ENCODE measurements at regions not wholly inside any gene's neighbourhood (a gene's known extent, or its start where the extent isn't known, plus 50 kb on each side); places are given as distances from the start of the nearest gene placed in this dataset.

DNA sequence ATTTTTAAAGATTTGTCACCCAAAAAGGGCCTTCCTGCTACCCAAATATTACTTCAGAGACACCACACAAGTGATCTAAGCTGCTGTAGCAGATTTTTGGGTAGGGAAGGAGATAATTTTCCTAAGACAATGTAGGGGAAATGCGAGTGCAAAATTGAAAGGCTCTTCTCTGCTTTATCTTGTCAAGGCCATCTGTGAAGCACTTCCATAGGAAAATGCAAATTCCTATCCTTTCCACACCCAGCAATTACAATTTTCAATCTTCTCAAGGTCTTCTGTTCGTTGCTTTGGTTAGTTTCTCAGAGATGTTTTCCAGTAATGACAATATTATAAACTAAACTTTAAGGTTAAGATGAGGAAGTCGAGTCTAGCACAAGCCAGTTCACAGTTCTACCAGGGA lies 53.4 kb downstream of the HDGFL1 start (continued):
- TF ChIP-seq, protein P1, sequence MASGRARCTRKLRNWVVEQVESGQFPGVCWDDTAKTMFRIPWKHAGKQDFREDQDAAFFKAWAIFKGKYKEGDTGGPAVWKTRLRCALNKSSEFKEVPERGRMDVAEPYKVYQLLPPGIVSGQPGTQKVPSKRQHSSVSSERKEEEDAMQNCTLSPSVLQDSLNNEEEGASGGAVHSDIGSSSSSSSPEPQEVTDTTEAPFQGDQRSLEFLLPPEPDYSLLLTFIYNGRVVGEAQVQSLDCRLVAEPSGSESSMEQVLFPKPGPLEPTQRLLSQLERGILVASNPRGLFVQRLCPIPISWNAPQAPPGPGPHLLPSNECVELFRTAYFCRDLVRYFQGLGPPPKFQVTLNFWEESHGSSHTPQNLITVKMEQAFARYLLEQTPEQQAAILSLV (CRISPR knock-in tag; IDR thresholded peaks at IDR 0.05; ENCODE audit: borderline replicate concordance) = no peak
- TF ChIP-seq, protein P2, sequence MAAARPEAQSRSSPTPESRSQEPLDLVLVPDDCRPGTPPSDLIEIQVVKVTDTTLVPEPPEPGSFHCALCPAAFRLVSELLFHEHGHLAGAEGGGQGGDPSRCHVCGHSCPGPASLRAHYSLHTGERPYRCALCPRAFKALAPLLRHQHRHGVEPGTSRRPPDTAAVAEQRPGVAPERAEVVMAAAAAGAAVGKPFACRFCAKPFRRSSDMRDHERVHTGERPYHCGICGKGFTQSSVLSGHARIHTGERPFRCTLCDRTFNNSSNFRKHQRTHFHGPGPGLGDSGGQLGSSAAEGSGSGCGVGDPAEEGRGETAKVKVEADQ (CRISPR knock-in tag; IDR thresholded peaks at IDR 0.05; ENCODE audit: borderline replicate concordance) = no peak
- TF ChIP-seq ZNF776 (CRISPR knock-in tag; IDR thresholded peaks at IDR 0.05) (no peak), GLI4 (CRISPR knock-in tag; IDR thresholded peaks at IDR 0.05; ENCODE audit: borderline replicate concordance) (no peak), NR2C2 (CRISPR knock-in tag; IDR thresholded peaks at IDR 0.05; ENCODE audit: borderline replicate concordance) (no peak), ZMYM4 (CRISPR knock-in tag; IDR thresholded peaks at IDR 0.05) (no peak), MIER2 (CRISPR knock-in tag; IDR thresholded peaks at IDR 0.05) (no peak), BRCA1 (CRISPR knock-in tag; IDR thresholded peaks at IDR 0.05) (no peak)

DNA sequence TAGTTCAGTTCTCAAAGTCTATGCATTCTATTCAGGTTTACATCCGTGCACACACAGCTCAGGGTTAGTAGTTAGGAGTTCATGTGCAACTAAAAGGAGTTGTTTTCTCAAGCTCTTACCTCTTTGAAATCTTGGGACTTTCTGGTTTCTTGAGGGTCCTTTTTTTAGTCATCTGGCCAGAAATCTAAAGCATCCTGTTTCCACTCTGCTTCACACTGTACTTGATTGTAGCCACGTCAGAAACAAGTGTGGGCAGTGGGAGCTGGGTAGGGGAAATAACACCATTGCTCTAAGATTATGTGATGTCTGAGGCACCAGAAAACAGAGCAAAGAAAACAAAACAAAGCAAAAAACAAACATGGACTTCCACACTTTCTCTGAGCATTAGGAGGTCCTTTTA lies 58.3 kb downstream of the HDGFL1 start:
- Histone ChIP-seq H3K79me2 (ENCODE audit: insufficient read depth, low read length) (no peaks in the 10 kb centered on the region), H3K4me3 (replicated peaks in 1 of 3; ENCODE audit: insufficient read depth in 1 of 3, low read depth in 2 of 3, low read length in 3 of 3) (no peak overlapping the region), H4K20me1 (ENCODE audit: insufficient read depth, low read length) (no peaks in the 10 kb centered on the region), H3K9me3 (ENCODE audit: low read length) (peaks cover 73% of the 10 kb centered on the region), H2AFZ (ENCODE audit: low read length) (no peak overlapping the region), H3K27ac (ENCODE audit: extremely low read length, insufficient read depth, low read length) (no peak overlapping the region), H3K4me2 (ENCODE audit: low read depth, low read length) (no peak overlapping the region), H3K27me3 (ENCODE audit: control insufficient read depth in 1 of 2, insufficient read depth in 2 of 2, low read length in 2 of 2) (no peaks in the 10 kb centered on the region), H3K36me3 (replicated peaks in 1 of 2; ENCODE audit: control insufficient read depth in 1 of 2, insufficient read depth in 2 of 2, low read length in 2 of 2) (no peaks in the 10 kb centered on the region), H3K4me1 (ENCODE audit: insufficient read depth, low read length) (no peaks in the 10 kb centered on the region), H3K9ac (ENCODE audit: insufficient read depth, low read depth, low read length) (no peak overlapping the region)
- no peak for FAIRE-seq
- no TSS peak for BruUV-seq (replicated peaks)
- 11% methylated on average over 2 of the region's 2 CpGs for WGBS (ENCODE audit: low lambda C conversion rate)
- intact Hi-C loops (cut with micrococcal nuclease; ENCODE audit: unreplicated experiment) (no loop called here), in situ Hi-C loops (cut with HindIII; ENCODE audit: extremely low pct_ligation_motif_present, low pct_unique_long_range_greater_than_20kb) (no loop called here)
- DNase-seq (ENCODE audit: low spot score) = no peak
- ChIA-PET POLR2A (no interaction called here), CTCF (ENCODE audit: low intra/inter-chr PET ratio, low total read pairs) (no interaction called here)
- no peak for ATAC-seq
- TF ChIP-seq ZKSCAN8 (CRISPR knock-in tag; IDR thresholded peaks at IDR 0.05; ENCODE audit: borderline replicate concordance) (no peak), SIX1 (CRISPR knock-in tag; IDR thresholded peaks at IDR 0.05; ENCODE audit: borderline replicate concordance) (no peak), KDM1A (CRISPR knock-in tag; IDR thresholded peaks at IDR 0.05) (no peak), HOXA3 (CRISPR knock-in tag; IDR thresholded peaks at IDR 0.05) (no peak), SYNCRIP (IDR thresholded peaks at IDR 0.05; ENCODE audit: insufficient read depth, low read depth, low read length) (no peak), DR1 (CRISPR knock-in tag; IDR thresholded peaks at IDR 0.05) (no peak)
- TF ChIP-seq, protein P3, sequence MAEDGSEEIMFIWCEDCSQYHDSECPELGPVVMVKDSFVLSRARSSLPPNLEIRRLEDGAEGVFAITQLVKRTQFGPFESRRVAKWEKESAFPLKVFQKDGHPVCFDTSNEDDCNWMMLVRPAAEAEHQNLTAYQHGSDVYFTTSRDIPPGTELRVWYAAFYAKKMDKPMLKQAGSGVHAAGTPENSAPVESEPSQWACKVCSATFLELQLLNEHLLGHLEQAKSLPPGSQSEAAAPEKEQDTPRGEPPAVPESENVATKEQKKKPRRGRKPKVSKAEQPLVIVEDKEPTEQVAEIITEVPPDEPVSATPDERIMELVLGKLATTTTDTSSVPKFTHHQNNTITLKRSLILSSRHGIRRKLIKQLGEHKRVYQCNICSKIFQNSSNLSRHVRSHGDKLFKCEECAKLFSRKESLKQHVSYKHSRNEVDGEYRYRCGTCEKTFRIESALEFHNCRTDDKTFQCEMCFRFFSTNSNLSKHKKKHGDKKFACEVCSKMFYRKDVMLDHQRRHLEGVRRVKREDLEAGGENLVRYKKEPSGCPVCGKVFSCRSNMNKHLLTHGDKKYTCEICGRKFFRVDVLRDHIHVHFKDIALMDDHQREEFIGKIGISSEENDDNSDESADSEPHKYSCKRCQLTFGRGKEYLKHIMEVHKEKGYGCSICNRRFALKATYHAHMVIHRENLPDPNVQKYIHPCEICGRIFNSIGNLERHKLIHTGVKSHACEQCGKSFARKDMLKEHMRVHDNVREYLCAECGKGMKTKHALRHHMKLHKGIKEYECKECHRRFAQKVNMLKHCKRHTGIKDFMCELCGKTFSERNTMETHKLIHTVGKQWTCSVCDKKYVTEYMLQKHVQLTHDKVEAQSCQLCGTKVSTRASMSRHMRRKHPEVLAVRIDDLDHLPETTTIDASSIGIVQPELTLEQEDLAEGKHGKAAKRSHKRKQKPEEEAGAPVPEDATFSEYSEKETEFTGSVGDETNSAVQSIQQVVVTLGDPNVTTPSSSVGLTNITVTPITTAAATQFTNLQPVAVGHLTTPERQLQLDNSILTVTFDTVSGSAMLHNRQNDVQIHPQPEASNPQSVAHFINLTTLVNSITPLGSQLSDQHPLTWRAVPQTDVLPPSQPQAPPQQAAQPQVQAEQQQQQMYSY (CRISPR knock-in tag; IDR thresholded peaks at IDR 0.05) = no peak
- TF ChIP-seq, protein P4, sequence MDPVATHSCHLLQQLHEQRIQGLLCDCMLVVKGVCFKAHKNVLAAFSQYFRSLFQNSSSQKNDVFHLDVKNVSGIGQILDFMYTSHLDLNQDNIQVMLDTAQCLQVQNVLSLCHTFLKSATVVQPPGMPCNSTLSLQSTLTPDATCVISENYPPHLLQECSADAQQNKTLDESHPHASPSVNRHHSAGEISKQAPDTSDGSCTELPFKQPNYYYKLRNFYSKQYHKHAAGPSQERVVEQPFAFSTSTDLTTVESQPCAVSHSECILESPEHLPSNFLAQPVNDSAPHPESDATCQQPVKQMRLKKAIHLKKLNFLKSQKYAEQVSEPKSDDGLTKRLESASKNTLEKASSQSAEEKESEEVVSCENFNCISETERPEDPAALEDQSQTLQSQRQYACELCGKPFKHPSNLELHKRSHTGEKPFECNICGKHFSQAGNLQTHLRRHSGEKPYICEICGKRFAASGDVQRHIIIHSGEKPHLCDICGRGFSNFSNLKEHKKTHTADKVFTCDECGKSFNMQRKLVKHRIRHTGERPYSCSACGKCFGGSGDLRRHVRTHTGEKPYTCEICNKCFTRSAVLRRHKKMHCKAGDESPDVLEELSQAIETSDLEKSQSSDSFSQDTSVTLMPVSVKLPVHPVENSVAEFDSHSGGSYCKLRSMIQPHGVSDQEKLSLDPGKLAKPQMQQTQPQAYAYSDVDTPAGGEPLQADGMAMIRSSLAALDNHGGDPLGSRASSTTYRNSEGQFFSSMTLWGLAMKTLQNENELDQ (CRISPR knock-in tag; IDR thresholded peaks at IDR 0.05; ENCODE audit: borderline replicate concordance) = no peak

All from HepG2 (cell line).